Heart left ventricle (tissue), 16 donors: ENCODE measurements at regions not wholly inside any gene's neighbourhood (a gene's known extent, or its start where the extent isn't known, plus 50 kb on each side); places are given as distances from the start of the nearest gene placed in this dataset.

Experiments
- ATAC-seq, 4 donors: fragments of 200-7000 bp; cut with Tn5 transposase; one replicate each; pipeline ENCODE4 v1.9.1; 2020 to 2022; ENCODE audit warnings: moderate library complexity in 4 of 4, mild to moderate bottlenecking in 3 of 4, moderate number of reproducible peaks in 1 of 4
- DNase-seq, 5 donors: peaks; one replicate each; pipeline ENCODE4 v3.0.0-alpha.2; 2020
- H3K27ac ChIP-seq, 12 donors: fragments of 200-600 bp; sonication (generic) in 4 of 12; one replicate each; pipeline versions ENCODE4 v1.5.0 to v1.8.0; 2016 to 2022; ENCODE audit warnings: mild to moderate bottlenecking in 2 of 12
- H3K27me3 ChIP-seq, 9 donors: fragments of 200-600 bp; sonication (generic) in 2 of 9; one replicate each; pipeline versions ENCODE4 v1.5.1 to v1.8.0; 2016 to 2022; ENCODE audit warnings: mild to moderate bottlenecking in 3 of 9
- H3K36me3 ChIP-seq, 9 donors: fragments of 200-600 bp; sonication (generic) in 2 of 9; one replicate each; pipeline versions ENCODE4 v1.5.0 to v1.8.0; 2018 to 2022; ENCODE audit warnings: mild to moderate bottlenecking in 2 of 9
- H3K4me1 ChIP-seq, 12 donors: fragments of 200-600 bp; sonication (generic) in 4 of 12; one replicate each; pipeline versions ENCODE4 v1.5.0 to v1.8.0; 2016 to 2022; ENCODE audit warnings: mild to moderate bottlenecking in 3 of 12
- H3K4me3 ChIP-seq, 12 donors: fragments of 200-600 bp; sonication (generic) in 4 of 12; one replicate each; pipeline versions ENCODE4 v1.5.0 to v1.8.0; 2017 to 2022; ENCODE audit warnings: mild to moderate bottlenecking in 9 of 12, moderate library complexity in 4 of 12
- H3K9me3 ChIP-seq, 12 donors: fragments of 200-600 bp; sonication (generic) in 4 of 12; one replicate each; pipeline versions ENCODE4 v1.5.0 to v1.8.0; 2016 to 2022; ENCODE audit warnings: mild to moderate bottlenecking in 1 of 12
- CTCF ChIP-seq, 12 donors: fragments of 200-600 bp; sonication (generic) in 4 of 12; IDR thresholded peaks; one replicate each; pipeline versions ENCODE4 v1.5.0 to v1.8.0; 2018 to 2022; ENCODE audit warnings: antibody characterized with exemption in 12 of 12, mild to moderate bottlenecking in 5 of 12
- POLR2A ChIP-seq, 2 donors: fragments of 450-650 bp; IDR thresholded peaks; one replicate each; pipeline ENCODE4 v1.6.1; 2017; ENCODE audit warnings: antibody characterized with exemption in 2 of 2, mild to moderate bottlenecking in 2 of 2, moderate library complexity in 2 of 2
- WGBS, 4 donors: extraction: QIAGEN DNeasy Blood & Tissue Kit in 2 of 4; methylation state at CpG; one replicate each; pipeline versions ENCODE4 v1.1.5 to v1.1.7; 2013 to 2018; 5-methylcytosine and 5-hydroxymethylcytosine counted together
- intact Hi-C, 10 donors: fragments of 100-400 bp; cut with DNase I; formaldehyde crosslinking; loops; one replicate each; pipeline versions ENCODE4 v1.11.1 to v1.14.2; 2022
- donor health status: ischemic (EF 13 %, LVEDD 7.1; RV severe dilation, severe dysfunction).
- donor health status: healthy with polysubstance abuse.
- donor health status: DM: no; HTN: yes; CAD: no.
- donor health status: DM: no; HTN: no; CAD: no.
- donor health status: ischemic (EF 25% LVEDD 6.9; RV normal size, moderate dysfunction).
- donor health status: ischemic (EF 25% LVEDD 5.7; RV mildly dilated, moderate dysfunction).
- donor health status: healthy.
- donor health status: DM: yes; HTN: yes; CAD: no.
- donor health status: ischemic (EF 35%, LVEDD 5.7; RV mildly dilated, moderate dysfunction).
- donor health status: nonischemic (EF 11% LVEDD 7.7; RV severe dilation, severe dysfunction).
- donor health status: DM: yes; HTN: yes; CAD: no.
- donor health status: PGD.
- donor health status: ischemic (EF 29% LVEDD 5.4; RV normal size, mild dysfunction).
- donor health status: nonischemic (EF 23%, LVEDD 6.1; RV moderate dilation, normal function).

- H3K4me3 ChIP-seq, result no peak overlapping the region
- H3K4me1 ChIP-seq, result no peaks in the 10 kb centered on the region
- TF ChIP-seq POLR2A (IDR thresholded peaks at IDR 0.05) (no peak), CTCF (IDR thresholded peaks at IDR 0.05) (no peak)
- no peaks in the 10 kb centered on the region for H3K36me3 ChIP-seq
- H3K9me3 ChIP-seq, result peaks cover 0 to 2% (median 0%) of the 10 kb centered on the region in 12 donors
- intact Hi-C loops, result no loop called here
- H3K27ac ChIP-seq, result no peak overlapping the region
- H3K27me3 ChIP-seq, result no peaks in the 10 kb centered on the region
- no peak for ATAC-seq
- no peak for DNase-seq
- WGBS, 4 donors, result 82 to 93% (median 89%) methylated on average over 4 of the region's 4 CpGs
Observed at GRCh38 chr2:139872503-139872902, 1092.3 kb upstream of the NXPH2 start.

- no peak for DNase-seq
- no peak for ATAC-seq
- Histone ChIP-seq H3K9me3 (peaks cover 0 to 2% (median 0%) of the 10 kb centered on the region in 12 donors), H3K4me3 (no peak overlapping the region), H3K27me3 (no peaks in the 10 kb centered on the region), H3K4me1 (no peaks in the 10 kb centered on the region), H3K36me3 (no peaks in the 10 kb centered on the region), H3K27ac (no peak overlapping the region)
- TF ChIP-seq POLR2A (IDR thresholded peaks at IDR 0.05), result no peak
- no peak for TF ChIP-seq CTCF (IDR thresholded peaks at IDR 0.05)
- intact Hi-C loops, result no loop called here
- WGBS, 4 donors, result 81 to 87% (median 84%) methylated on average over 8 of the region's 8 CpGs
Observed at GRCh38 chr2:139872032-139872431, 1091.8 kb upstream of the NXPH2 start.

- TF ChIP-seq CTCF (IDR thresholded peaks at IDR 0.05) (no peak), POLR2A (IDR thresholded peaks at IDR 0.05) (no peak)
Observed at GRCh38 chr2:139867601-139868226, 1087.5 kb upstream of the NXPH2 start.

GRCh38 chr2:139864821-139865302 lies 1084.7 kb upstream of the NXPH2 start:
- Histone ChIP-seq H3K27me3 (no peaks in the 10 kb centered on the region), H3K4me3 (no peak overlapping the region), H3K9me3 (peaks cover 0 to 35% (median 13%) of the 10 kb centered on the region in 12 donors), H3K36me3 (no peaks in the 10 kb centered on the region), H3K4me1 (no peaks in the 10 kb centered on the region), H3K27ac (no peak overlapping the region)
- TF ChIP-seq CTCF (IDR thresholded peaks at IDR 0.05) (no peak), POLR2A (IDR thresholded peaks at IDR 0.05) (no peak)
- ATAC-seq (no peak), DNase-seq (no peak)
- 65 to 67% (median 66%) methylated on average over 6 of the region's 6 CpGs for WGBS, 4 donors
- intact Hi-C loops, result no loop called here

More at GRCh38 chr2:139867601-139868226, 1087.5 kb upstream of the NXPH2 start:
- H3K27me3 ChIP-seq, result no peaks in the 10 kb centered on the region
- H3K27ac ChIP-seq, result no peak overlapping the region
- 48 to 66% (median 57%) methylated on average over 2 of the region's 2 CpGs for WGBS, 4 donors
- H3K4me1 ChIP-seq, result no peaks in the 10 kb centered on the region
- no peaks in the 10 kb centered on the region for H3K36me3 ChIP-seq
- intact Hi-C loops, result no loop called here
- no peak for DNase-seq
- H3K4me3 ChIP-seq, result no peak overlapping the region
- peaks cover 0 to 23% (median 9%) of the 10 kb centered on the region in 12 donors for H3K9me3 ChIP-seq
- no peak for ATAC-seq
